LNCaP clone FGC (cell line): ENCODE measurements at regions not wholly inside any gene's neighbourhood (a gene's known extent, or its start where the extent isn't known, plus 50 kb on each side); places are given as distances from the start of the nearest gene placed in this dataset.

Source experiments
- DNase-seq: peaks from one replicate; pipeline ENCODE4 v3.0.0-alpha.2; 2011; ENCODE audit warnings: low read depth
- H3K4me3 ChIP-seq: 2 replicates; pipeline ENCODE4 v1.5.1; 2011; ENCODE audit warnings: mild to moderate bottlenecking, low read depth, low read length, control low read depth
- CTCF ChIP-seq: IDR thresholded peaks from 2 replicates; pipeline ENCODE4 v1.5.1; 2012; ENCODE audit warnings: mild to moderate bottlenecking; ENCODE audit not compliant: control insufficient read depth, insufficient read depth; ENCODE audit errors: extremely low read depth

DNA sequence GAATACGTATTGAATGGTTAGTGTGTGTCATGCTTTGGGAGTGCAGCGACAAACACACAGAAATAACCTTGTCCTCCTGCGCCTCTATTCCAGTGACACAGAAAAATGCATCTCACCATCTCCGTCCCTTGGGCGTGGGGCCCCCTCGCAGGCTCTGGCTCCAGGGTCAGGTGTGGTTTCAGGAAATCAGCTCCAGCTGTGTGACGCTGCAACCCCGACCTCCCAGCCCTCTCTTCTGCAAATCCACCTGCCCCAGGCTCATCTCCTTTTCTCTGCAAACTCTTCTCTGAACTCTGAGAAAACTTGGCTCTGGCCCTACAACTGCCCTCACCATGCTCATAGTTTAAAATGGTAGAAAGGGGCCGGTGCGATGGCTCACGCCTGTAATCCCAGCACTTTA, 51.3 kb upstream of the ZNF536 start:
- no peak overlapping the region for H3K4me3 ChIP-seq
- DNase-seq, result no peak
- TF ChIP-seq CTCF, result no peak
